SIG-M5 (cell line): ENCODE measurements at regions not wholly inside any gene's neighbourhood (a gene's known extent, or its start where the extent isn't known, plus 50 kb on each side); places are given as distances from the start of the nearest gene placed in this dataset.
"Not testable (repeated sequence)": the region's sequence is repeated elsewhere in the genome, so short reads cannot be mapped to it uniquely, and the experiment has no call there.

ENCODE experiments used
- DNase-seq: peaks from one replicate; lab custom pipeline; 2025; lab: John Stamatoyannopoulos, UW

DNA sequence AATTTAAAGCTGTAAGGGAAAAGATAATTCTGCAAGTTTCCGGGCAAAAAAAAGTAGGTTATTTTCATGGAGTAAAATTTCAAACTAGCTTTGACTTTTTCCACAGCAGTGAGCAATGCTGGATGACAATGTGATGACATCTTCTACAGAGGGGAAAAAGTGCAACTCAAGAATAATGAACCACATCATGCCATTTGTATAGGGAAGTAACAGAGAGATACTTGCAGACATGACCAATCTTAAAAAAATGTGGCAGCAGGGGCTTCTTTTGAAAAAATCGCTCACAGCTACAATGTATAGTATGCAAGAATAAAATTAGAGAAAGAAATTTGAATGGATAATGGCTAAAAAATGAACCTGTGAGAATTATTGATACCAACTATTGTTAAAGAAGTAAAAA, 115.5 kb downstream of the DHRS2 start:
- no peak for DNase-seq

DNA sequence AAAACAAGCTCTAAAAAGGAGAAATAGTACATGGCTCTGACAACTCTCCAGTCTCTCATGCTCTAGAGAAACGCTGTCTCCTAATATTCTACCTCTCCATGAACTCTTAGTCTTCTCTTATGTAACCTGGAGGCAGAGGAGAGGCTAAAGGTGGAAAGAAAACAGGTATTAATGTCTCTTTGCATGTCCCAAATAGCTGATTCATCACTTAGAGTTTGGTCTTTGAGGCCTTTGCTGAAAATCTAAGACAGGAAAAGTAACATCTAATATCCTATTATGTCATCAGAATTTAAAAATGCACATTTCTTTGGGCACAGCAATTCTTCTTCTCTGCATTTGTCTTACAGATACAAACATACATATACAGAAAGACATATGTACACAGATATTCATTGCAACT, 127.2 kb downstream of the DHRS2 start:
- no peak for DNase-seq

DNA sequence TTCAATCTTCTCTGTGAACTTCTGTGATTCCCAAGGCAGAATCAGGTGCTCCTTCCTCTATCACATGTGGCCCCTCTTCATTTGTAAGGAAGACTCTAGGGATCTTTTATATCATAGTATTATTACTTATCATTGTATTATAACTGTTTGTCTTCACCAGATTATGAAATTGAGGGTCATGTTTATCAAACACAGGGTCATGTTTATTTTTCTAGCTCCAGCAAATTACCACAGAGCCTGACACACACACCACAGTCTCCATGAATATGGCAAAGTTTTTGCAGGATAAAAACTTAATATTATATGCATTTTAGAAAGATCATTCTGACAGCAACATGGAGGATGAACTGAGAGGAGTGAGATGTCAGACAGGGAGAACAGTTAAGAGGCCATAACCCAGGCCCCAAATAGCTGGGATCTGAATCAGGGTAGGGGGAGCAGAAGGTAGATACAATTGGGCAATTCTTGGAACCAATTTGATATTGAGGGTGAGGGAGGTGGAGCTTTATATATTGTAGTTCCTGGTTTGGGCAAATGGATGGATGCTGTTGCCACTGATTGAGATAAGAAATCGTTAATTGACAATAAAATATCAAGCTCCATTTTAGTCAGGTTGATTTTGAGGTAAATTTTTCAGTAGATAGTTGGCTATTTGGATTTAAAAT, 130.7 kb downstream of the DHRS2 start:
- DNase-seq = no peak

DNA sequence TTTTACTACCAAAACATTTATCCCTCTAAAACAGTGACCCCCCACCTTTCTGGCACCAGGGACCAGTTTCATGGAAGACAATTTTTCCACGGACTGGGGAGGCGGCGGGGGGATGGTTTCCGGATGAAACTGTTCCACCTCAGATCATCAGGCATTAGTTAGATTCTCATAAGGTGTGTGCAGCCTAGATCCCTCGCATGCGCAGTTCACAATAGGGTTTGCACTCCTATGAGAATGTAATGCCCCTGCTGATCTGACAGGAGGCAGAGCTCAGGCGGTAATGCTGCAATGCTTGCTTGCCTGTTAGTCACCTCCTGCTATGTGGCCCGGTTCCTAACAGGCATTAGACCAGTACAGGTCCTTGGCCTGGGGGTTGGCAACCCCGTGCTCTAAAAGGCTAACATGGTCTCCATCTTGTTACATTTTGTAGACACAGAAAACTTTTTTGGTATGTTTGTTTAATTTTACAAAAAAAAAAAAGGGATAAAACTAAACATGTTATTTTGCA, 133.1 kb downstream of the DHRS2 start:
- not testable (repeated sequence) for DNase-seq

DNA sequence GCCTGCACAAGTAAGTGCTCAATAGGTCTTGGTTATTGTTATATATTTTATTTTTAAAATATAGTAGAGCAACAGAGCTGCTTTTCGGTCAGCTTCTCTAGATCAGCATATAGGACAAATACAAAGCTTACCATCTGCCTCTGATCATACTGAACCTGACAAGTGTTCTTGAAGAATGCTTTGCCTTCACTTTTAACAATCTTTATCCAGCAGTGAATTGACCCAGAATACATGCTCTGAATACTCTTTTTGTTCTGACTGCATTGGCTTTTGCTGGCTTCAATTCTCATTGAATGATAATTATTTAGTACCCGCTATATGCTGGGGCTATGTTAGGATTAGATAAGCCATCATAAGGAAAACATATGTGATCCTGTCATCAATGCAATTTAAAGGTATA, 137.8 kb downstream of the DHRS2 start:
- DNase-seq = no peak

DNA sequence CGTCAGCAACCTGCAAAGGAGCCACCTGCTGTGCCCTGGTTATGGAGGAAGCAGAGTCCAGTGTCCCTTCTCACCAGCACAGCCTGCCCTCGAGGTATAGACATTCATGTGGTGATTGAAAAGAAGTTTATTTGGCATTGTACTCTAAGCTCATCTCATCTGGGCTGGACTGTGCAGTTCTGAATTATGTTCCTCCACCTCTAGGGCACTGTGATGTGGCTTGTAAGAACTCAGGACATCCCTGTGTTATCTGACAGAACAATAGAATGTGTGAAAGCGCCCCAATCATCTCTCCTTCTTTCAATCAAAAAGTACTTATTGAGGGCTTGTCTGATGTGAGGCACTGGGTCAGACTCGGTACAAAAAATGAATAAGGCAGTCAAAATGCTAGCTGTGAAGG, 140.1 kb downstream of the DHRS2 start:
- DNase-seq = no peak

DNA sequence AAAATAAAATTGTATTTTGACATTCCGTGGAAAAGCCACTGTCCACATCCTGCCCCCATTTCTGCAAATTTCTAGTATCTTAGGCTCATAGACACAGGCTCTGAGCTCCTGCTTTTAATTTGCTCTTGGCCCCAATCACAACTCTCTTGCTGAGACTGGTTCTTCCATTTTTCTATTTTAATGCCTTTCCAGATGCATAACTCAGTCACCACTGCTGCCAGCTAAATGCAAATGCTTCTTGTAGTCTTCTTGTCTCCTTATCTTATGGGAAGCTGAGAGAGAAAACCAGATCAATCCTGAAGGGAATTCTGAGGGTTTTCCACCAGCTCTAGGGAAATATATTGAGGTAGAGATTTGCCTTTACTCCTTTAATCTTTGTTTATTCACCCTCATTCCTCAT, 149.0 kb downstream of the DHRS2 start:
- DNase-seq = no peak

DNA sequence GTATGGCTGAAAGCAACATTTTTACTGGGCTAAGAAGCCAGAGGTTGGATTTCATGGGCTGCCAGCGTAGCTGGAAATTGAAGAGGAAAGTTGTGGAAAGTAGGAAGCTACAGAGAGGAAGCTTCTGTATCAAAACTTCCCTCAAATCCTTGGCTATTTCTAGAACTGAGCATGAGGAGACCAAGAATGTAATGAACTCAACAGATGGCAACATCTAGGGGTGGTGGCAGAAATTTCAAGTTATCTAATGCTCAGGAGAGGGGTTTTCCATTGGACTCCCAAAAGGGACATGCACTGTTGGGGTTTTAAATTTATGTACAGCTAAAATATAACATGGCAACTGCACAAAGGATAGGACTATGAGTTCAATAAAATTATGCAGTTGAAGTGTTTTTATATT, 151.3 kb downstream of the DHRS2 start:
- no peak for DNase-seq

DNA sequence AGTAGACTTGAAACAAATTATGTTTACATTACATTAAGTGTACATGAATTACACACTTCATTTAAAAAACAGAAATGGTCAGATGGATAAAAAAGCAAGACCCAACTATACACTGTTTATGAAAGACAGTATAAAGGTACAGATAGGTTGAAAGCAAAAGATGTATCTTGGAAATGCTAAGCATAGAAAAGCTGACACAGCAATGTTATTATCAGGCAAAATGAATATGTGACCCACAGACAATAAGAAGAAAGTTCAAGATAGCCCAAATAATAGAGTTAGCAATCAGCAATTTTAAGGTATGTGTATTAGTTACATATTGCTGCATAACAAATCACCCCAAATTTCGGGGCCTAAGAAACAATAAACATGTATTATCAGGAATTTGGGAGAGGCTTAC, 153.5 kb downstream of the DHRS2 start:
- no peak for DNase-seq

DNA sequence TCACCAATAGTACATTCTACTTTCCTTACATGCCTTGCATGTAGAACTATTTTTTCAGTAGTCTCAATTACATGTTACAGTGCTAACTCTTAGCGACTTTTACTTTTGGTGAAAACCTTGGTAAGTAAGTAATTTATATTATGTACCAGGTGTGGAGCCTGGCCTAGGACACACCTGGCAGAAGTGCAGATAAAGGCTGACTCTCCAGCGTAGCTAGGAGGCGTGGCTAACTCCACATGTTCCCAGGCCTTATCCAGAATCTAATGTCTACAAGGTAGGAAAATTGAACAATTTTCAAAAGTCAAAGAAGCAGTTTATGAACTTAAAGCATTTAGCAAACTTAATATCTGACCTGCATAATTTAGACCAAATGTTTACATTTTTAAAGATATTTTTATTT, 157.4 kb downstream of the DHRS2 start:
- no peak for DNase-seq

DNA sequence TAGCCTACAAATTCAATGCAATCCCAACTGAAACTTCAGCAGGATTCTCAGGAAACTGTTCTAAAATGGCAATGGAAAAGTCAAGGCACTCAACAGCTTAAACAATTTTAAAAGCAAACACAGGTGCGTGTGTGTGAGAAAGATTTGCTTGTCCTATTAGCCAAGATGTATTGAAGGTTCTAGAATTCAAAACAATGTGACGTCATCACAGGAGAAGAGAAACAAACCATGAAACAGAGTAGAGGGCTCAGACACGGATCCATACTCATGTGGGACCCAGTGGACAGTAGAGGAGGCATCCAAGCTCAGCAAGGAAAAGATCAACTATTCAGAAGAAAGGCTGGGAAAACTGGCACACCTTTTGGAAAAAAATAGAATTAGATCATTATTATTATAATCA, 152.8 kb upstream of the DHRS4 start:
- no peak for DNase-seq

DNA sequence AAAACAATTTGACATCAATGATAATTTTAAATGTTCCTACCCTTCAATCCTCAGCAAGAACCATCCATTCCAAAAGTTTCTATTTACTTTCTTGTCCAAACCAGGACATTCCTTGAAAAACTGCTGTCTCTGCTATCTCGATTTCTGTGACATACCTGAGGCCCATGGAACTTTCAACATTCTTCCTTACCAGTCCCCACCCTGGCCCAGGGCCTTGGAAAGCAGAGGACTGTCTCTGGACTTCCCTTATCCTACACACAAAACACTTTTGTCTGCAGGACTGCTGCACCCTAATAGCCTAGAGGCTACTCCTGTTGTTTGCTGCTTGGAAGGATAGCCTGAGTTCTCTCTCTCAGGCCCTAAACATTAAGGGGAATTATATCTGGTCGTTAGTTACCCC, 151.8 kb upstream of the DHRS4 start:
- no peak for DNase-seq

DNA sequence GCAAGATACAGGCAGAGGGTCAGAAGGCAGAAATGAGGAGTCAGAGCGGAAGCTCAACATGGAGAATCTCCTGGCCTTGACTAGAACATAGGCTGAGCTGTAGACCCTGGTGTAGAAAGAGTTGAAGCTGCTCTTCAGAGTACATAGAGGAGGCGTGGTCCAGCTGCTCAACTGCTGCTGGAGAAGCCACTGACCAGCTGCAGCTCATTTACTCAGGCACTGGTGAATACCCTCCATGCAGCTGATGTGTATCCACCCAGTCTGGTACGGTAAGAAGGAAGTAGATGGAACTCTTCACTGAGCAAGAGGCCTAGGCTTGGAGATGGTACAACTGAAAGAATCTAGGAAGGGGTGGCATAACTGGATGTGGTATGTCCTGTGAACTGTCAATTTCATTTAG, 148.8 kb upstream of the DHRS4 start:
- DNase-seq = no peak

DNA sequence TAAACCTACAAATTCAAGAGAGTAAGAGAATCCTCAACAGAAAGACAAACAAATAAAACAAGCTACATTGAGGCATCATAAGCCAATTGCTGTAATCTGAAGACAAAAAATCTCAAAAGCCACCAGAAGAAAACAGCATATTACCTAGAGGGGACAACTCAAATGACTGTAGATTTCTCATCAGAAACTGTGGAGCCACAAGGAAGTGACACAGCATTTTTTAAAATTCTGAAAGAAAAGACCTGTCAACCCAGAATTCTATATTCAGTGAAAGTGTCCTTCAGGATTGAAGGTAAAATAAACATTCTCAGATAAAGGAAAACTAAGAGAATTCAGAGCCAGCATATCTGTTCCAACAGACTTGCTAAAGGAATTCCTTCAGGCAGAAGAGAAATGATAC, 147.8 kb upstream of the DHRS4 start:
- DNase-seq = no peak

DNA sequence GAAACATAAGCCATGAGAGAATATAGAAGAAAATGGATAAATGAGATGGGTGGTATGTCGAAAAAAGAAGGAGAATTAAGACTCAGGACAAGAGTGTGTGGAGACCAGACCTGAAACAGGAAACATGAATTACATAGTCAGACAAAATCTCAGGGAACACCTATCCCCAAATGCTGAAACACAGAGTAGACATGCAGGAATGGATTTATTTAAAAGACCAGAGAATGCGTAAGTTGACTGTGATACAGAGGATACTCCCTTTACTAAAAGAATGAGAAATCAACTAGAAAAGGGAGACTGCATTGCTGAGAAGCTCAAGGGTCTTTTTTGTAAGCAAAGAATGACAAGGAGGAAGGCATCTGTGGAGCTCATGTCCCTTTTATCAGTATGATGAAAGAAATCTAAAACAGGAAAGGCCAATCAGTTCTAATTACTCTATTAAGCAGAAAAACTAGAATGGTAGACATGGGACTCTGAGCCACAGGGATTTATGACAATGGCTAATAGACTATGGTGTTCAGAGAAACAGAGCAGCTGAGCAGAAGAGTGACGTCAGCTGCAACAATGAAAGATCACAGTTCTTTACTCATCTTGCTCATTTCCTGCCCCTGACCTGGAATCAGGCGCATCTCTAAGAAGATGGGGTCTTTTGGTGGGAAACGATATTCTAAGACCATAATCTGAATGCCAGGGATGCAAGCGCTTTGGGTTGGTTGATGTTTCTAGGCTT, 138.9 kb upstream of the DHRS4 start:
- no peak for DNase-seq

DNA sequence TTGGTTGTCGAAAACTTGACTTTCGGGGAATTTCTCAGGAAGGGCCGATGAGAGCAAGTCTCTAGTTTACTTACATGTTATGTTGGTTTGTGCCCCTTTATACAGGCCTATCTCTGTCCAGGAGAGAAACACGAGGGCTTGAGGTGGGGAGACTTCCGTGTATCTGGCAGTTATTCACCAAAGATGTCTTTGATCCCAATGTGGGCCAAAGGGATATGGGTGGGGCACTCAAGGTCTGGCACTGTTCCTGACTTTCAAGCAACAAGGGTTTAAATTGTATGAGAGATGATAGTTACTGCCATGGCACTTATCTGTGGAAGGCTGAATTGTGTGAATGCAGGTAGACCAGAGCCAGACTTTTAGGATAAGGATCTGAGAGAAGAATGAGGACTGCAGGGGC, 137.2 kb upstream of the DHRS4 start:
- no peak for DNase-seq

DNA sequence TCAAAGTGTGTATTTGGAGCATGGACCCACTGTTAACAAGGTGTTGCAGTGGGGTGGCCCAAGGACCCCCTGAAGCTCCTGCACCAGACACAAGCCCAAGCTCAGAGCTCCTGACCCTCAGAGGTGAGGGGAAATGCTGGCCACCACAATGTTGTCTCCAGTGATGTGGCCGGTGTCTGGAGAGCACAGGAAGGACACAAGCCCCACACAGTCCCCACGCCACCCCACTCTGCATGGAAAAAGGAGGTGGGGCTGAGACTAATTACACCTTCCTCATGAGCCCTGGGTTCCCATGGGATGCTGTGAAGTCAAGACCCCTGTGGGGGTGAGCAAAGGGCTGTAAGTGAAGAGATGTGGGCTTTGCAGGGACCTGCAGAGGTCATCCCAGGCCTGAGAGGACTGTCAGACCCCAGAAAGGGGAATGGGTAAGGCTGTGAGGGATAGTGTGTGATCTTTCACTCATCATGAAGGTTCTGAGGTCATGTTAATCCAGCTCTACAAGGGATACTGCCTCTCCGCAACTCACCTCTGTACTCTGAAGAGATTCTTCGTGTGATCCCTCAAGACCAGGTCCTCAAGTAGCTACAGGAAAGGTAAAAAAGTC, 136.3 kb upstream of the DHRS4 start:
- no peak for DNase-seq

DNA sequence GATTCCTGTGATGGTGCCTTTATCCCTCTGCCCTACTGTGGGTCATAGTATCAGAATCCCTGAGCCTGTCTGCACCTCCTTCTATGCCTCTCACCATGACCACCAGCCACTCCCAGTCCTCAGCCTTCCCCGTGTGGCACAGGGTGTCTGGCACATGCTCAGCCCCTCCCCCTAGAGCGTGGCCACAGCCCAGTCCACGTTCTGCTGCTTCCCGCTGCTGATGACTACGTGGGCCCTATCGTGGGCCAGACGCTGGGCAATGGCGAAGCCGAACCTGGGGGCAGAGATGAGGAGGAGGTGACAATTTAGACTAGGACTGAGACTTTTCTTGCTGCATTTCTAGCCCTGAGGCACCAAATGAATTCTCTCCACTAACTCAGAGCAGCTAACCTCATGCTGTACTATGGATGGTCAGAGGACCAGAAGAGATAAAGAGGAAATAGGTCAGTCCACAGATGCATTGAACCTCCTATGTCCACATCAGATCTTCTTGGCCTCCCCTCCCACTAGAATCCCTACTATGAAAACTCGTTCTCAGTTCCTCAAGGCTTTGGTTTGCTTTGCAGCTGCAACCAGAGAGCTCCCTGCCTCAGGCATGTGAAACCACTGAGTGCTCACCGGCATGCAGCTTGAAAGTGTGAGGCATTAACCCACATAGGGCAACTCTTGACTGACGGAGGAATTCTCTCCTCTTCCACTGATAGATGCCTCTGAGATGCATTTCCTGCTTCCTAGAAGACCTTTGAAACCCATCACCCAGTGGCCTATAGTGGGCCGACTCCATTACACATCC, 126.3 kb upstream of the DHRS4 start:
- DNase-seq = no peak

DNA sequence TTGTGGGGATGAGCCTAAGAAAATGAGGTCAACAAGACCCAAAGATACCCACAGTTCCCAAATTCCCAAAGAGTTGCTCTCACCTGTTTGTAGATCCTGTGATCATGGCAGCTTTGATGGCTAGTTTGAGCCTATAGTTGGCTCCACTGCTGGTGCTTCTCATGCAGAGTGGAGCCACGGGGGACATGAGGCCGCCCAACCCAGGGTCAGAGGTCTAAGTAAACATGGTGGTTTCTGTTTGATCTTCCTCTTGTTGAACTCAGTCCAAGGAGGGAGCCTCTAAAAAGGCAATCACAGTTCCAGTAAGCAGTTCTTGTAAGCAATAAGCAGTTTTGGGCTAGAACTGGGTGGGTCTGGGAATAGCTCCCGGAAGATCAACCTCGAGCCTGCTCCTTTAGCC, 125.6 kb upstream of the DHRS4 start:
- DNase-seq = no peak

DNA sequence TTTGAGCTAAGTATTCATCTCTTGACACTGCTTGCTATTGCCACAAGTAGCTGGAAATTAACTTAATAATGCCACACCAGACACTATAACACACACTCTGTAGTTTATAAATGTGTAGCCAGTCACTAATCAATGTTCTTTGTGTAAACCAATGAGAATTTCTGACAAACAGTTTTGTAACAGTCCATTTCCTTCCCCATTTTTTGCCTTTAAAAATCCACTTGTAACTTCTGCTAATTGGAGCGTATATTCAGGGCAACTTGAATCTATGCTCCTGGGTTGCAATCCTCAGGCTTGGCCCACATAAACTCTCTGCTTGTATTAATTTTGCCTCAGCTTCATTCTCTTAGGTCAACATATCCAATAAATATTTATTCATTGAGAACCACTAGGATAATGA, 125.0 kb upstream of the DHRS4 start:
- no peak for DNase-seq

DNA sequence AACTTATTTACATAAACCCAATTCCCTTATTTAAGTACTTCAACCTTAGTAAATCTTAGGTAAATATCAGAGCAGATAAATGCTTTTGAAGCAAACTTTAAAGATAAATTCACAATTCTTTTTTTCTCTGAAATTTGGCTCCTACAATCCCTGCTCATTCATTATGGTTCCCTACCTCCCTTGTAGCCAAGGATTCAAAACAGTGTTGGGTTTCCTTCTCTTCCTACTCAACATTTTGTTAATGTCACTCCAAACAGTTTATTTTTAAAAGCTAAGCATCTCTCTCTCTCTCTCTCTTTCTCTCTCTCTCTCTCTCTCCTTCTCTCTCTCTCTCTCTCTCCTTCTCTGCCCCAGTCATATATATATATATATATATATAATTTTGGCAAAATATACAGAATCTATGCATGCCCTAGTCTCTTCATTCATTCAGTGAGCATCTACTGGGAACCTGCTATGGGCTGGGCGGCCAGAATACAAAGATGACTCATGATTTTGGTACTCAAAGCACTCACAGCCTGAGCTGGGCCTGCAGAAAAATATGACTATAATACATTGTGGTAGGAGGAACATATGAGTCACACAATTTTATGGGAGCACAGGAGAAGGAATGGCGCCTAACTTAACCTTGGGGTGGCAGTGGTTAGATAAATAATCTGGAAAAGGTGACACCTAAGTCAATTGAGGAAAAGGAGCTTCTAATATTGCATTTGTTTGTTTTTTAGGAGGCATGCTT, 123.7 kb upstream of the DHRS4 start:
- DNase-seq = no peak

DNA sequence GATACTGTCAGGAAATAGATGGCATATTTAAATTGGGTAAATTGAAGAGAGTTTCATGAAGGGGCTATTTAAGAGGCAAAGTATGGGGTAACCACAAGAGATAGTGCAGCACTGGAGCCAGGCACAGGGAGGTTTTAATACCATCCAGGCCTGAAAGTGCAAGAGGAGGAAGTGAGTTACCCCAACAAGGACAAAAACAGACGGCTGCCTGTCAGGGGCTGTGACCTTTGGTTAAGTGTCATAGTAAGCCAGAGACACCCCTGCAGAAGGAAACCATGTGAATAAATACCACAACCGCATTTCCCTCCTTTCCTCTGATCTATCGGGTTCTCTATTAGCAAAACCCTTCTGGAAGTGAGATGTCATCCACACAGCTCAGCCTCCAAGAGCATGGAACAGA, 122.0 kb upstream of the DHRS4 start:
- peak; percentile 29 for DNase-seq
